ENCODE measurements at regions not wholly inside any gene's neighbourhood (a gene's known extent, or its start where the extent isn't known, plus 50 kb on each side); places are given as distances from the start of the nearest gene placed in this dataset.

GRCh38 chr10:84798312-84798711 is 469.9 kb downstream of the CCSER2 start:
- Histone ChIP-seq H4K5ac (ENCODE audit: low read depth, low read length) (no peak overlapping the region), H3K79me1 (ENCODE audit: low read depth in 1 of 2, low read length in 2 of 2) (no peaks in the 10 kb centered on the region), H2BK120ac (ENCODE audit: low read depth, low read length) (no peak overlapping the region), H3K9ac (ENCODE audit: low read depth, low read length) (no peak overlapping the region), H2AFZ (replicated peaks; ENCODE audit: low read length, poor library complexity) (no peak overlapping the region), H3K27me3 (ENCODE audit: control insufficient read depth, insufficient read depth, low read length) (no peaks in the 10 kb centered on the region), H3K9me3 (ENCODE audit: control insufficient read depth, insufficient read depth, low read length) (peaks cover 5% of the 10 kb centered on the region), H3K14ac (replicated peaks; ENCODE audit: low read depth, low read length) (no peak overlapping the region), H3K36me3 (ENCODE audit: control insufficient read depth, insufficient read depth, low read length) (no peaks in the 10 kb centered on the region), H3K4me2 (ENCODE audit: low read depth, low read length) (no peak overlapping the region), H4K91ac (ENCODE audit: insufficient read depth, low read depth, low read length) (no peak overlapping the region), H2AK9ac (replicated peaks; ENCODE audit: low read depth, low read length, poor library complexity) (no peak overlapping the region), H3K23ac (ENCODE audit: low read depth, low read length) (no peak overlapping the region), H3K9me1 (ENCODE audit: insufficient read depth, low read length) (no peaks in the 10 kb centered on the region), H2BK5ac (ENCODE audit: low read depth, low read length, poor library complexity, severe bottlenecking) (no peak overlapping the region), H4K20me1 (ENCODE audit: insufficient read depth, low read length) (no peaks in the 10 kb centered on the region), H2BK20ac (ENCODE audit: low read depth, low read length) (no peak overlapping the region), H3K18ac (ENCODE audit: low read depth, low read length) (no peak overlapping the region), H3K27ac (ENCODE audit: insufficient read depth, low read length) (no peak overlapping the region), H3K4ac (ENCODE audit: low read depth, low read length) (no peak overlapping the region), H3K4me3 (ENCODE audit: insufficient read depth, low read depth, low read length) (no peak overlapping the region), H4K8ac (ENCODE audit: low read depth in 2 of 2, low read length in 2 of 2) (no peak overlapping the region), H3K4me1 (ENCODE audit: control insufficient read depth, insufficient read depth, low read length) (no peaks in the 10 kb centered on the region), H2BK15ac (ENCODE audit: low read depth, low read length) (no peak overlapping the region), H2AK5ac (ENCODE audit: low read depth, low read length) (no peak overlapping the region), H3K56ac (ENCODE audit: extremely low read depth, insufficient read depth, low read length) (no peak overlapping the region)
- 50% methylated on average over 2 of the region's 5 CpGs; no CpG with 5 or more reads in 1 of the 2 experiments for WGBS, 2 experiments (ENCODE audit: extremely low coverage in 2 of 2, insufficient read length in 1 of 2)
- ChIA-PET CTCF (no interaction called here), POLR2A (ENCODE audit: unreplicated experiment) (no interaction called here)
- TF ChIP-seq ELK1 (IDR thresholded peaks at IDR 0.05; ENCODE audit: borderline replicate concordance, low read depth, low read length) = no peak
- no peak for TF ChIP-seq NFE2L2 (IDR thresholded peaks at IDR 0.05; ENCODE audit: low read depth, low read length)
- TF ChIP-seq SMC3 (IDR thresholded peaks at IDR 0.05; ENCODE audit: low read depth, low read length) = no peak
- no peak for TF ChIP-seq MAFK (IDR thresholded peaks at IDR 0.05; ENCODE audit: low read depth, low read length)
- no peak for TF ChIP-seq FOS (IDR thresholded peaks at IDR 0.05; ENCODE audit: low read depth, low read length)
- TF ChIP-seq CTCF (conservative IDR thresholded peaks at IDR 0.05; ENCODE audit: low read depth, low read length) = no peak
- no peak for TF ChIP-seq MXI1 (IDR thresholded peaks at IDR 0.05; ENCODE audit: borderline replicate concordance, low read depth, low read length)
- no peak for TF ChIP-seq CHD1 (IDR thresholded peaks at IDR 0.05; ENCODE audit: low read depth, low read length)
- TF ChIP-seq USF2 (IDR thresholded peaks at IDR 0.05; ENCODE audit: low read depth, low read length) = no peak
- no peak for TF ChIP-seq POLR2A (IDR thresholded peaks at IDR 0.05; ENCODE audit: low read depth, low read length)
- TF ChIP-seq CEBPB (IDR thresholded peaks at IDR 0.05; ENCODE audit: low read depth, low read length) = no peak
- no peak for TF ChIP-seq RCOR1 (IDR thresholded peaks at IDR 0.05; ENCODE audit: insufficient replicate concordance, low read length)
- no peak for TF ChIP-seq BHLHE40 (IDR thresholded peaks at IDR 0.05; ENCODE audit: low read depth, low read length)
- no peak for TF ChIP-seq RFX5 (IDR thresholded peaks at IDR 0.05; ENCODE audit: low read depth, low read length)
- no peak for TF ChIP-seq MAZ (IDR thresholded peaks at IDR 0.05; ENCODE audit: borderline replicate concordance, low read depth, low read length)
- no peak for TF ChIP-seq RAD21 (IDR thresholded peaks at IDR 0.05; ENCODE audit: low read length)
- BruUV-seq (replicated peaks) = no TSS peak
- intact Hi-C loops (cut with micrococcal nuclease) = no loop called here
- in situ Hi-C loops (cut with MboI; ENCODE audit: low sequenced_read_pairs) = no loop called here
- dilution Hi-C loops (cut with HindIII; ENCODE audit: low sequenced_read_pairs, unreplicated experiment) = no loop called here
- DNase-seq = no peak
- ATAC-seq (ENCODE audit: low read depth) = no peak
